Upper lobe of left lung (tissue), 6 donors: ENCODE measurements at regions not wholly inside any gene's neighbourhood (a gene's known extent, or its start where the extent isn't known, plus 50 kb on each side); places are given as distances from the start of the nearest gene placed in this dataset.

Source experiments
- ATAC-seq, 2 donors: fragments of 200-7000 bp; cut with Tn5 transposase; one replicate each; pipeline ENCODE4 v1.9.1; 2022; ENCODE audit warnings: mild to moderate bottlenecking in 2 of 2, moderate library complexity in 2 of 2; ENCODE audit not compliant: low FRiP score in 2 of 2
- DNase-seq, 2 donors: peaks; one replicate each; pipeline ENCODE4 v3.0.0-alpha.2; 2019 to 2020
- H3K27ac ChIP-seq, 4 donors: fragments of 200-600 bp; sonication (generic); one replicate each; pipeline ENCODE4 v1.5.1; 2016 to 2019
- H3K27me3 ChIP-seq, 4 donors: fragments of 200-600 bp; sonication (generic); one replicate each; pipeline ENCODE4 v1.5.1; 2017 to 2019
- H3K36me3 ChIP-seq, 4 donors: fragments of 200-600 bp; sonication (generic); one replicate each; pipeline ENCODE4 v1.5.1; 2016 to 2019
- H3K4me1 ChIP-seq, 4 donors: fragments of 200-600 bp; sonication (generic); one replicate each; pipeline ENCODE4 v1.5.1; 2018 to 2019
- H3K4me3 ChIP-seq, 4 donors: fragments of 200-600 bp; sonication (generic); one replicate each; pipeline ENCODE4 v1.5.1; 2017 to 2019; ENCODE audit warnings: mild to moderate bottlenecking in 2 of 4, moderate library complexity in 1 of 4
- H3K9me3 ChIP-seq, 4 donors: fragments of 200-600 bp; sonication (generic); one replicate each; pipeline ENCODE4 v1.5.1; 2018 to 2019
- EP300 ChIP-seq, 4 donors: sonication (generic); formaldehyde crosslinking; IDR thresholded peaks; one replicate each; pipeline ENCODE4 v1.5.1; 2017; ENCODE audit warnings: antibody characterized with exemption in 4 of 4, control low read depth in 2 of 4
- POLR2A ChIP-seq, 4 donors: fragments of 450-650 bp; IDR thresholded peaks; one replicate each; pipeline ENCODE4 v1.5.1; 2016 to 2017; ENCODE audit warnings: antibody characterized with exemption in 4 of 4, mild to moderate bottlenecking in 2 of 4
- POLR2AphosphoS5 ChIP-seq, 2 donors: sonication (generic); formaldehyde crosslinking; IDR thresholded peaks; one replicate each; pipeline ENCODE4 v1.5.1; 2017; ENCODE audit warnings: antibody characterized with exemption in 2 of 2
- WGBS, 2 donors: methylation state at CpG; one replicate each; pipeline ENCODE4 v1.1.5; 2017 to 2018; 5-methylcytosine and 5-hydroxymethylcytosine counted together
- TF ChIP-seq, protein P1 (sequence below), 6 experiments: fragments of 450-650 bp in 4 of 6; fragments of 200-600 bp in 2 of 6; sonication (generic) in 2 of 6; IDR thresholded peaks; one replicate each; pipeline ENCODE4 v1.5.1; 2016 to 2019; ENCODE audit warnings: antibody characterized with exemption in 6 of 6
- donor health status: DM: no; HTN: no; CAD: no; lungs with moderate emphysema.
- donor health status: DM: no; HTN: yes; CAD: no; lungs with severe emphysema.

DNA sequence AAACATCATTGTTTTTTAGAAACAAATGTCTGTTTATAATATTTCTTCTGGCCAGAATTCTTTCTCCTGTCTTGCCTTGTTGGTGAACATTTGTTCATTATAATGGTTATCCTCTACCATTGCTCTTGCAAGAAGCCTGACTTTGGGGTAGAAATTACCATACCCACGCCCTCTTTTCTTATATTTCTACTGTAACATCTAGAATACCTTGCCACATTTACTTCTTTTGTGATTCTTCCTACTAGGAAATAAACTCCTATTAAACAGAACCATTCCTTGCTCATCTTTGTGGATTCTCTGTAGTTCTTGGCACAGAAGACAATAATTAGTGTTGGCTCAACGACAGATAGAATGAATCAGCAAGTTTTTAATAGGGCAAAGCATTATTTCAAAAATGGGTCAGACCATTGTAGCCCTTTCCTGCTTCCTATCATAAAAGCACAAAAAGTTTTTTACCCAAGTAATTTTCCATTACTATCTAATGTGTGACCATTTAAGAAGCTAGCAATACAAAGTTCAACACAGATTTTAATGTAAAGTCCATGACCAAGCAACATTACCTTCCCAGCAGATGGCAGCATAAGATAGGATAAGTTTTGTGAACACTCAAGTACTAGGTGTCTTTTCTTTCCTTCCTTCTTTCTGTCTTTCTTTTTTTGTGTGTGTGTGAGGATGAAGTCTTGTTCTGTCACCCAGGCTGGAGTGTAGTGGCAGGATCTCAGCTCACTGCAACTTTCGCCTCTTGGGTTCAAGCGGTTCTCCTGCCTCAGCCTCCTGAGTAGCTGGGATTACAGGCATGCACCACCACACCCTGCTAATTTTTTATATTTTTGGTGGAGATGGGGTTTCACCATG is 270.4 kb downstream of the HGF start:
- Histone ChIP-seq H3K27ac (peak overlapping the region in 1 of 4 donors; percentile 5), H3K4me3 (no peak overlapping the region), H3K27me3 (no peaks in the 10 kb centered on the region), H3K36me3 (no peaks in the 10 kb centered on the region), H3K4me1 (peaks cover 0 to 11% (median 4%) of the 10 kb centered on the region in 4 donors), H3K9me3 (no peaks in the 10 kb centered on the region)
- peak in 1 of 2 donors; percentile 93 for ATAC-seq
- no peak for DNase-seq
- 55 to 62% methylated on average over 4 of the region's 4 CpGs for WGBS, 2 donors
- TF ChIP-seq, protein P1, sequence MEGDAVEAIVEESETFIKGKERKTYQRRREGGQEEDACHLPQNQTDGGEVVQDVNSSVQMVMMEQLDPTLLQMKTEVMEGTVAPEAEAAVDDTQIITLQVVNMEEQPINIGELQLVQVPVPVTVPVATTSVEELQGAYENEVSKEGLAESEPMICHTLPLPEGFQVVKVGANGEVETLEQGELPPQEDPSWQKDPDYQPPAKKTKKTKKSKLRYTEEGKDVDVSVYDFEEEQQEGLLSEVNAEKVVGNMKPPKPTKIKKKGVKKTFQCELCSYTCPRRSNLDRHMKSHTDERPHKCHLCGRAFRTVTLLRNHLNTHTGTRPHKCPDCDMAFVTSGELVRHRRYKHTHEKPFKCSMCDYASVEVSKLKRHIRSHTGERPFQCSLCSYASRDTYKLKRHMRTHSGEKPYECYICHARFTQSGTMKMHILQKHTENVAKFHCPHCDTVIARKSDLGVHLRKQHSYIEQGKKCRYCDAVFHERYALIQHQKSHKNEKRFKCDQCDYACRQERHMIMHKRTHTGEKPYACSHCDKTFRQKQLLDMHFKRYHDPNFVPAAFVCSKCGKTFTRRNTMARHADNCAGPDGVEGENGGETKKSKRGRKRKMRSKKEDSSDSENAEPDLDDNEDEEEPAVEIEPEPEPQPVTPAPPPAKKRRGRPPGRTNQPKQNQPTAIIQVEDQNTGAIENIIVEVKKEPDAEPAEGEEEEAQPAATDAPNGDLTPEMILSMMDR (IDR thresholded peaks at IDR 0.05), result peak in 5 of 6 experiments; percentile 29 to 69 (median 47)
- TF ChIP-seq POLR2A (IDR thresholded peaks at IDR 0.05) (no peak), EP300 (IDR thresholded peaks at IDR 0.05) (no peak)

DNA sequence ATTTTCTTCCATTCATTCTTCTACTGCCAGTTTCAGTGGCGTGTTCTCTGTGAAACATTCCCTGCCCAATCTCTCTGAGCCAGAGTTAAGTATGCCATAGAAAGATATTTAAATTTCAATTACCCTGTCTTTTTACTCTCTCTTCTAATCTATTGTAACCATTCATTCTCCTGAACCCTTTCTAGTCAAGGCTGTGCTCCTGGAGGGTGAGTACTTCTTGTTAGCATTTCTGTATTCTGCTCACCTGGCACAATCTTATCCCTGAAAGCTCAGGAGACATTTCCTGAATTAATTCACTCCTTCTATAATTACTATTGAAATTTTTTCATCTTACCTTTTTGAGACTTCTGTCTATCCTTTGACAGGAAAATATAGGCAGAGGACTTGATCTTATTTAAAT is 271.7 kb downstream of the HGF start:
- no peak for TF ChIP-seq POLR2AphosphoS5 (IDR thresholded peaks at IDR 0.05)
- TF ChIP-seq, protein P1 (IDR thresholded peaks at IDR 0.05), result no peak
- Histone ChIP-seq H3K4me1 (peaks cover 0 to 11% (median 4%) of the 10 kb centered on the region in 4 donors), H3K27me3 (no peaks in the 10 kb centered on the region), H3K4me3 (no peak overlapping the region), H3K9me3 (no peaks in the 10 kb centered on the region), H3K27ac (no peak overlapping the region), H3K36me3 (no peaks in the 10 kb centered on the region)
- WGBS, 2 donors, result 94 to 95% methylated on average over 1 of the region's 1 CpG
- no peak for ATAC-seq
- DNase-seq, result no peak

DNA sequence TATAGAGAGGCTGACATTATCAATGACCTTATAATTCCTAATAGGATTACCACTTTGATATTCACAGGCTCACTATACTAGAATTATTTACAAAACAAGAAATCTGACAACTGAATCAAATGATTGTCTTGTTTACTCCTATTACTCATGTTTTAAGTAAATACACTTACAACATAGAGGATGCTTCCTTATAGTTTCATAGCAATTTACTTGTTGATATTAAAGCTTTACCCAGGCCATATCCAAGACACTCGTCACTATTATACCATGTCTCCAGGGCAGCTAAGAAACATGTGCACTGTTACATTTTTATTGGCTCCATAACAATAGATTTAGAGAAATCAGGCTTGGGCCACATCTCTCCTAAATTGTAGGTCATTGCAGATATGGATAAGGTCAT is 276.9 kb downstream of the HGF start:
- H3K4me3 ChIP-seq, result no peak overlapping the region

DNA sequence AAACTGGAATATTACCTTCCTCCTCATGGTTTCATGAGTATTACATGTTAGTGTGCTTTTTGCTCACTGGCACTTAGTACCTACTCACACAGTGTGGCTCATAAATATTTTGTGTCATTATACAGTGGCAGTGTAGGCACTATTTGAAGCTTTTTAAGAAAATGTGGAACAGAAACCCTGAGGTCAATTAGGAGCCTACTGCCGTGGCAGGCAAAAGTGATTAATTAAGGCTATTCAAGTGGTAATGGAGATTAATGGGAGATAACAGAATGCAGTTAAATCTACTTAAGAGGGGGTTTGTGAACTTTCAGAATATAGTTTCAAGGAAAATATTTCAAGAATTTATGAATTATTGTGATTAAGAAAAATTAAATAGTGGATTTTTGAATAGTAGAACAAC is 277.6 kb downstream of the HGF start:
- H3K36me3 ChIP-seq, result no peaks in the 10 kb centered on the region
- ATAC-seq, result no peak
- H3K9me3 ChIP-seq, result no peaks in the 10 kb centered on the region
- TF ChIP-seq POLR2AphosphoS5 (IDR thresholded peaks at IDR 0.05) (no peak), POLR2A (IDR thresholded peaks at IDR 0.05) (no peak), EP300 (IDR thresholded peaks at IDR 0.05) (no peak)
- TF ChIP-seq, protein P1 (IDR thresholded peaks at IDR 0.05), result no peak
- no peak for DNase-seq
- H3K27me3 ChIP-seq, result no peaks in the 10 kb centered on the region
- no peak overlapping the region for H3K4me3 ChIP-seq
- no peak overlapping the region for H3K27ac ChIP-seq
- H3K4me1 ChIP-seq, result no peaks in the 10 kb centered on the region
- WGBS, 2 donors, result 63 to 76% methylated on average over 1 of the region's 1 CpG

More for the DNA sequence above, 276.9 kb downstream of the HGF start:
- H3K27me3 ChIP-seq, result no peaks in the 10 kb centered on the region
- TF ChIP-seq, protein P1 (IDR thresholded peaks at IDR 0.05), result no peak
- TF ChIP-seq EP300 (IDR thresholded peaks at IDR 0.05) (no peak), POLR2A (IDR thresholded peaks at IDR 0.05) (no peak), POLR2AphosphoS5 (IDR thresholded peaks at IDR 0.05) (no peak)
- ATAC-seq, result no peak
- DNase-seq, result no peak
- no peak overlapping the region for H3K27ac ChIP-seq
- no peaks in the 10 kb centered on the region for H3K9me3 ChIP-seq
- H3K36me3 ChIP-seq, result no peaks in the 10 kb centered on the region
- no peaks in the 10 kb centered on the region for H3K4me1 ChIP-seq
- WGBS, 2 donors, result 83 to 97% methylated on average over 1 of the region's 1 CpG

DNA sequence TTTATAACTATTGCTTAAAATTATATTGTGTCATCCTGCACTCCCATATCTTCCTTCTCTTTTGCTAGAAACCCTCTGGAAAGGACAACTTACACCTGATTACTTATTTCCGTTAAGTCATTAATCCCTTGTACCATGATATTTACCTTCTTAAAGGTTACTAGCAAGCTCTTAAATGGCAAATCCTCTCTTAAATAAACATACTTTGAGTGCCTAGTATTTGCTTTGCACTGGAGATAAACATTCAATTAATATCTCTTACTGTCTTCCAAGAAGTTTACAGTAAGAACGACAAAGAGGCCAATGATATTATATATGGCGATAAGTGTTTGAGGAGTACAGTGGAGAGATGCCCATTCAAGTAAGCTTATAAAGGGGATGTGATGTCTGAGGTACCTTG is 278.3 kb downstream of the HGF start:
- TF ChIP-seq EP300 (IDR thresholded peaks at IDR 0.05) (no peak), POLR2A (IDR thresholded peaks at IDR 0.05) (no peak), POLR2AphosphoS5 (IDR thresholded peaks at IDR 0.05) (no peak)
- TF ChIP-seq, protein P1 (IDR thresholded peaks at IDR 0.05), result no peak
- no peaks in the 10 kb centered on the region for H3K4me1 ChIP-seq
- no peak overlapping the region for H3K4me3 ChIP-seq
- no peaks in the 10 kb centered on the region for H3K9me3 ChIP-seq
- H3K27ac ChIP-seq, result no peak overlapping the region
- ATAC-seq (no peak), DNase-seq (no peak)
- WGBS, 2 donors, result 51 to 69% methylated on average over 3 of the region's 3 CpGs
- no peaks in the 10 kb centered on the region for H3K36me3 ChIP-seq
- H3K27me3 ChIP-seq, result no peaks in the 10 kb centered on the region
